Lower lobe of right lung (tissue), 2 donors: ENCODE measurements at regions not wholly inside any gene's neighbourhood (a gene's known extent, or its start where the extent isn't known, plus 50 kb on each side); places are given as distances from the start of the nearest gene placed in this dataset.

Experiments
- ATAC-seq, 2 donors: fragments of 200-7000 bp; cut with Tn5 transposase; one replicate each; pipeline ENCODE4 v1.9.1; 2020 to 2022; ENCODE audit warnings: mild to moderate bottlenecking in 2 of 2, moderate library complexity in 2 of 2
- DNase-seq: peaks from one replicate; pipeline ENCODE4 v3.0.0-alpha.2; 2020
- H3K27ac ChIP-seq: fragments of 200-600 bp; one replicate; pipeline ENCODE4 v1.8.0; 2022
- H3K27me3 ChIP-seq: fragments of 200-600 bp; one replicate; pipeline ENCODE4 v1.8.0; 2022; ENCODE audit warnings: low read depth
- H3K36me3 ChIP-seq: fragments of 200-600 bp; one replicate; pipeline ENCODE4 v1.8.0; 2022; ENCODE audit warnings: mild to moderate bottlenecking
- H3K4me1 ChIP-seq: fragments of 200-600 bp; one replicate; pipeline ENCODE4 v1.8.0; 2022
- H3K4me3 ChIP-seq: fragments of 200-600 bp; one replicate; pipeline ENCODE4 v1.8.0; 2022; ENCODE audit warnings: mild to moderate bottlenecking
- H3K9me3 ChIP-seq: fragments of 200-600 bp; one replicate; pipeline ENCODE4 v1.8.0; 2022
- CTCF ChIP-seq: fragments of 200-600 bp; IDR thresholded peaks from one replicate; pipeline ENCODE4 v1.8.0; 2022; ENCODE audit warnings: antibody characterized with exemption, mild to moderate bottlenecking
- intact Hi-C: fragments of 100-400 bp; cut with DNase I; formaldehyde crosslinking; loops from one replicate; pipeline ENCODE4 v1.11.0; 2022
- donor health status: DM: no; HTN: yes; CAD: no; lungs with severe emphysema.

- ATAC-seq (no peak), DNase-seq (no peak)
- Histone ChIP-seq H3K36me3 (no peaks in the 10 kb centered on the region), H3K9me3 (no peaks in the 10 kb centered on the region), H3K27me3 (no peaks in the 10 kb centered on the region), H3K4me1 (no peaks in the 10 kb centered on the region), H3K27ac (no peak overlapping the region), H3K4me3 (no peak overlapping the region)
- intact Hi-C loops = no loop called here
- TF ChIP-seq CTCF = no peak
Observed at GRCh38 chr14:97747316-97747715, 950.1 kb downstream of the VRK1 start.

GRCh38 chr14:97748616-97749015 is 951.4 kb downstream of the VRK1 start:
- ATAC-seq (no peak), DNase-seq (no peak)
- no peaks in the 10 kb centered on the region for H3K27me3 ChIP-seq
- H3K27ac ChIP-seq = no peak overlapping the region
- H3K36me3 ChIP-seq = no peaks in the 10 kb centered on the region
- no peaks in the 10 kb centered on the region for H3K4me1 ChIP-seq
- intact Hi-C loops = no loop called here
- H3K4me3 ChIP-seq = no peak overlapping the region
- TF ChIP-seq CTCF = no peak
- H3K9me3 ChIP-seq = no peaks in the 10 kb centered on the region

- Histone ChIP-seq H3K36me3 (no peaks in the 10 kb centered on the region), H3K27me3 (no peaks in the 10 kb centered on the region), H3K9me3 (no peaks in the 10 kb centered on the region), H3K4me3 (no peak overlapping the region), H3K27ac (no peak overlapping the region), H3K4me1 (no peaks in the 10 kb centered on the region)
- ATAC-seq = no peak
- no peak for TF ChIP-seq CTCF
- DNase-seq = no peak
- intact Hi-C loops = no loop called here
Observed at GRCh38 chr14:97757491-97757890, 960.3 kb downstream of the VRK1 start.

DNA sequence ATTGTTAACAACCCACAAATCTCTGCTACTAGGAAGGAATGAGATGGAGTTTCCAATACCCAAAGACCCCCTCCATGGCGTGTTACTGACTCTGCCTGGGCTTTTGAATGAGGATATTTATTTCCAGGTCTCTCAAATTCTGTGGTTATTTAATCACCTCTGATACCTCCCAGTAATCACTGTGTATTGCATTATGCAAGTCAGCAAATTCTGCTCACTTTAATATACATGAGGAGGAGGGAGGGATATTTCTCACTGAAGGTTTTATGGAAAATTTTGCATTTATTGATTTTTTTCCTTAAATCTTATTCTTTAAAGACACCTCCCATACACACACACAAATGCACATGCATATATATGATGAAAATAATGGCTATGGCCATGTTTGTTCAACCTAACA is 962.9 kb downstream of the VRK1 start:
- ATAC-seq = no peak
- Histone ChIP-seq H3K9me3 (no peaks in the 10 kb centered on the region), H3K4me3 (no peak overlapping the region), H3K36me3 (no peaks in the 10 kb centered on the region), H3K4me1 (no peaks in the 10 kb centered on the region), H3K27me3 (no peaks in the 10 kb centered on the region), H3K27ac (no peak overlapping the region)
- DNase-seq = no peak
- intact Hi-C loops = no loop called here
- TF ChIP-seq CTCF = no peak

- DNase-seq (no peak), ATAC-seq (no peak)
- no peak for TF ChIP-seq CTCF
- no peaks in the 10 kb centered on the region for H3K36me3 ChIP-seq
- no peaks in the 10 kb centered on the region for H3K27me3 ChIP-seq
- no peak overlapping the region for H3K4me3 ChIP-seq
- no peaks in the 10 kb centered on the region for H3K4me1 ChIP-seq
- no peaks in the 10 kb centered on the region for H3K9me3 ChIP-seq
- intact Hi-C loops = no loop called here
- no peak overlapping the region for H3K27ac ChIP-seq
Observed at GRCh38 chr14:97762386-97762785, 965.2 kb downstream of the VRK1 start.

GRCh38 chr14:97771340-97772045 is 974.3 kb downstream of the VRK1 start:
- Histone ChIP-seq H3K9me3 (no peaks in the 10 kb centered on the region), H3K36me3 (no peaks in the 10 kb centered on the region), H3K27ac (no peak overlapping the region), H3K27me3 (no peaks in the 10 kb centered on the region), H3K4me3 (no peak overlapping the region), H3K4me1 (no peaks in the 10 kb centered on the region)
- ATAC-seq = no peak
- no peak for DNase-seq
- intact Hi-C loops = no loop called here
- TF ChIP-seq CTCF = no peak
